Esophagus squamous epithelium (tissue), 4 donors: ENCODE measurements at regions not wholly inside any gene's neighbourhood (a gene's known extent, or its start where the extent isn't known, plus 50 kb on each side); places are given as distances from the start of the nearest gene placed in this dataset.

ENCODE experiments used
- POLR2A ChIP-seq, 4 donors: fragments of 450-650 bp; IDR thresholded peaks; one replicate each; pipeline ENCODE4 v1.6.1; 2017; ENCODE audit warnings: antibody characterized with exemption in 4 of 4, mild to moderate bottlenecking in 4 of 4, moderate library complexity in 3 of 4
- TF ChIP-seq, protein P1 (sequence below), 6 experiments: fragments of 450-650 bp in 4 of 6; fragments of 200-600 bp in 2 of 6; sonication (generic) in 2 of 6; IDR thresholded peaks; one replicate each; pipeline ENCODE4 v1.5.1; 2016 to 2019; ENCODE audit warnings: antibody characterized with exemption in 6 of 6, mild to moderate bottlenecking in 4 of 6, moderate library complexity in 4 of 6

DNA sequence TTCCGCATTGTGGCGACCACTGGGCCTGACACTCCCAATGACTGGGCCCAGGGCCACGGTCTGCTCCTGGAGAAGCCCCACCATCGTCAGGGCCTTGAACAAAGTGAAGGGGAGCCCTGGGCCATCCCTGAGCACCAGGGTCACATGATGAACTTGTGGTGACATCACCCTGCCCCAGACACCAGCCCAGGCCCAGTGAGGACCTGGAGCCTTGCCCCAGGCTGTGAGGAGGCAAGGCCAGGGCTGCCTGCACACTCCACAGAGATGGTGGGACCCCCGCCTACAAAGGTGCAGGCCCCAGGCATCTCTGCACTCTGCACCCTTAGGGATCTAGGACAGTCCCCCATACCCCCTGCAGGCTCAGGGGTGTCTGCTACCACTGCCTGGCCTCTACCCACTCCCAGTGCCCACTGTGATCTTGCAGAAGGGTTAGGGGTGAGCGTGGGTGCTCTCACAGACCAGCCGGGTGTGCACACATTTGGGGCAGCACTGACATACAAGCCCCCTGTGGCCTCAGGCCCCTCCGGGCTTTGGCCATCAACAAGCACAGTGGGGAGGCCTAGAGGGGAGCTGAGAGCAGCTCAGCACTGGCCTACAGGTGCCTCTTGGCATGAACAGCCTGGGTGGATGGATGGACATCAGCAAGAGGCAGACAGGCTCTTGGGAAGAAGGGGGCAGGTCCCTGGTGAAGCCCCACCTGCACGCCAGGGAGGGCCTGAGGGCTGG lies 624.0 kb upstream of the LRRTM4 start:
- TF ChIP-seq, protein P1, sequence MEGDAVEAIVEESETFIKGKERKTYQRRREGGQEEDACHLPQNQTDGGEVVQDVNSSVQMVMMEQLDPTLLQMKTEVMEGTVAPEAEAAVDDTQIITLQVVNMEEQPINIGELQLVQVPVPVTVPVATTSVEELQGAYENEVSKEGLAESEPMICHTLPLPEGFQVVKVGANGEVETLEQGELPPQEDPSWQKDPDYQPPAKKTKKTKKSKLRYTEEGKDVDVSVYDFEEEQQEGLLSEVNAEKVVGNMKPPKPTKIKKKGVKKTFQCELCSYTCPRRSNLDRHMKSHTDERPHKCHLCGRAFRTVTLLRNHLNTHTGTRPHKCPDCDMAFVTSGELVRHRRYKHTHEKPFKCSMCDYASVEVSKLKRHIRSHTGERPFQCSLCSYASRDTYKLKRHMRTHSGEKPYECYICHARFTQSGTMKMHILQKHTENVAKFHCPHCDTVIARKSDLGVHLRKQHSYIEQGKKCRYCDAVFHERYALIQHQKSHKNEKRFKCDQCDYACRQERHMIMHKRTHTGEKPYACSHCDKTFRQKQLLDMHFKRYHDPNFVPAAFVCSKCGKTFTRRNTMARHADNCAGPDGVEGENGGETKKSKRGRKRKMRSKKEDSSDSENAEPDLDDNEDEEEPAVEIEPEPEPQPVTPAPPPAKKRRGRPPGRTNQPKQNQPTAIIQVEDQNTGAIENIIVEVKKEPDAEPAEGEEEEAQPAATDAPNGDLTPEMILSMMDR (IDR thresholded peaks at IDR 0.05), result no peak
- no peak for TF ChIP-seq POLR2A (IDR thresholded peaks at IDR 0.05)
